GM12878 (cell line): ENCODE measurements at regions not wholly inside any gene's neighbourhood (a gene's known extent, or its start where the extent isn't known, plus 50 kb on each side); places are given as distances from the start of the nearest gene placed in this dataset.

Experiments used
- ATAC-seq: fragments of 200-7000 bp; cut with Tn5 transposase; 3 replicates; pipeline ENCODE4 v1.9.1; 2020; ENCODE audit warnings: mild to moderate bottlenecking, moderate library complexity
- BruUV-seq: library from RNA; stranded (reverse); fragments of 400-500 nt; replicated peaks from 2 replicates; lab custom pipeline; 2021; lab: Mats Ljungman, UMichigan
- CTCF ChIA-PET: fragments of 300-600 bp; sonication (Branson Sonifier 250); formaldehyde crosslinking; extraction: SDS; loops from one replicate; lab custom pipeline; 2021; ENCODE audit warnings: inconsistent platforms; lab: Yijun Ruan, JAX
- POLR2A ChIA-PET: fragments of 350-600 bp; formaldehyde crosslinking; extraction: SDS; loops from one replicate; lab custom pipeline; 2021; ENCODE audit warnings: inconsistent platforms; lab: Charles Lee
- RAD21 ChIA-PET: fragments of 300-600 bp; sonication (Branson Sonifier 250); formaldehyde crosslinking; loops from one replicate; lab custom pipeline; 2023; ENCODE audit warnings: antibody characterized with exemption; ENCODE audit not compliant: unreplicated experiment; lab: Charles Lee
- SMC1A ChIA-PET: fragments of 300-600 bp; sonication (Branson Sonifier 250); formaldehyde crosslinking; loops from one replicate; lab custom pipeline; 2023; ENCODE audit not compliant: unreplicated experiment, uncharacterized antibody; lab: Charles Lee
- DNase-seq: peaks from one replicate; pipeline ENCODE4 v3.0.0-alpha.2; 2011; ENCODE audit warnings: low read depth, low spot score
- FAIRE-seq: peaks from 3 replicates; lab custom pipeline; 2011; peaks lifted over from hg19 to GRCh38; lab: Jason Lieb, UNC
- H2AFZ ChIP-seq: 2 replicates; pipeline ENCODE4 v1.6.0; 2011; ENCODE audit warnings: low read depth, low read length, control low read depth; ENCODE audit not compliant: control insufficient read depth
- H3K27ac ChIP-seq: 2 replicates; pipeline ENCODE4 v1.5.1; 2011; ENCODE audit warnings: control low read depth; ENCODE audit not compliant: control insufficient read depth, insufficient read depth
- H3K27me3 ChIP-seq, 2 experiments: replicated peaks in 1 of 2; 2 replicates each; pipeline versions ENCODE4 v1.6.0 to v1.6.1; 2011; ENCODE audit warnings: low read length in 1 of 2; ENCODE audit not compliant: control insufficient read depth in 2 of 2, insufficient read depth in 2 of 2
- H3K36me3 ChIP-seq, 2 experiments: 2 replicates each; pipeline ENCODE4 v1.5.1; 2011; ENCODE audit warnings: low read length in 1 of 2; ENCODE audit not compliant: control insufficient read depth in 2 of 2, insufficient read depth in 2 of 2
- H3K4me1 ChIP-seq: 2 replicates; pipeline ENCODE4 v1.6.1; 2011; ENCODE audit warnings: mild to moderate bottlenecking, low read length, moderate library complexity, mixed read lengths; ENCODE audit not compliant: control insufficient read depth, insufficient read depth
- H3K4me2 ChIP-seq: 2 replicates; pipeline ENCODE4 v1.6.0; 2011; ENCODE audit warnings: control low read depth; ENCODE audit not compliant: control insufficient read depth, insufficient read depth
- H3K4me3 ChIP-seq: fragments of 200-600 bp; sonication (generic); 2 replicates; pipeline ENCODE4 v1.5.1; 2016
- H3K79me2 ChIP-seq: 2 replicates; pipeline ENCODE4 v1.6.0; 2011; ENCODE audit warnings: low read length; ENCODE audit not compliant: control insufficient read depth, insufficient read depth
- H3K9ac ChIP-seq: 2 replicates; pipeline ENCODE4 v1.8.0; 2011; ENCODE audit warnings: low read length, control low read depth, mixed read lengths; ENCODE audit not compliant: control insufficient read depth, insufficient read depth
- H3K9me3 ChIP-seq: replicated peaks from 3 replicates; pipeline ENCODE4 v1.5.1; 2011; ENCODE audit warnings: mild to moderate bottlenecking, low read length; ENCODE audit not compliant: control insufficient read depth, insufficient read depth
- H4K20me1 ChIP-seq: 2 replicates; pipeline ENCODE4 v1.6.0; 2011; ENCODE audit not compliant: control insufficient read depth, insufficient read depth
- CREM ChIP-seq: IDR thresholded peaks from 2 replicates; pipeline ENCODE4 v1.6.1; 2014; ENCODE audit warnings: antibody characterized with exemption, low read depth
- E4F1 ChIP-seq: fragments of 450-650 bp; IDR thresholded peaks from 2 replicates; pipeline ENCODE4 v1.6.1; 2018; ENCODE audit warnings: borderline replicate concordance, mild to moderate bottlenecking; ENCODE audit not compliant: partially characterized antibody
- FOS ChIP-seq: IDR thresholded peaks from 3 replicates; pipeline ENCODE4 v1.6.1; 2011; ENCODE audit warnings: borderline replicate concordance; ENCODE audit not compliant: insufficient read length; ENCODE audit errors: extremely low read depth
- FOXM1 ChIP-seq: IDR thresholded peaks from 2 replicates; pipeline ENCODE4 v1.6.1; 2012; ENCODE audit warnings: low read depth, mild to moderate bottlenecking, inconsistent platforms, low read length, moderate library complexity
- MYB ChIP-seq: fragments of 150-350 bp; IDR thresholded peaks from 2 replicates; pipeline ENCODE4 v1.6.1; 2014; ENCODE audit warnings: mild to moderate bottlenecking, low read depth, low read length, borderline replicate concordance
- RBBP5 ChIP-seq: fragments of 200-600 bp; sonication (generic); conservative IDR thresholded peaks from 2 replicates; pipeline ENCODE4 v1.6.1; 2016
- SREBF2 ChIP-seq: IDR thresholded peaks from 2 replicates; pipeline ENCODE4 v1.6.1; 2012; ENCODE audit warnings: mild to moderate bottlenecking, low read length
- WGBS: methylation state at CpG from one replicate; pipeline ENCODE4 v1.1.6; 2016; ENCODE audit warnings: low lambda C conversion rate; ENCODE audit not compliant: insufficient replicate concordance, insufficient coverage; ENCODE audit errors: missing lambda C conversion rate; 5-methylcytosine and 5-hydroxymethylcytosine counted together
- in situ Hi-C: fragments of 300-500 bp; cut with MboI; formaldehyde crosslinking; loops from 9 replicates; pipeline ENCODE4 v1.14.3; 2018; ENCODE audit warnings: mixed read lengths
- intact Hi-C: fragments of 100-400 bp; cut with micrococcal nuclease; formaldehyde crosslinking; loops from one replicate; pipeline ENCODE4 v1.14.2; 2022; ENCODE audit not compliant: unreplicated experiment

- TF ChIP-seq E4F1: no peak
- TF ChIP-seq, all 136 proteins: peak for 0
These were observed 429.4 kb upstream of the TMTC1 start (continued) for GRCh38 chr12:30213166-30213565.

GRCh38 chr12:30211743-30212142 is 428.0 kb upstream of the TMTC1 start:
- no peak overlapping the region for H3K4me2 ChIP-seq
- WGBS: 21% methylated on average over 3 of the region's 3 CpGs
- no peak overlapping the region for H3K27ac ChIP-seq
- no peaks in the 10 kb centered on the region for H3K4me1 ChIP-seq
- no peak overlapping the region for H2AFZ ChIP-seq
- CTCF ChIA-PET: no interaction called here
- intact Hi-C loops: no loop called here
- H3K27me3 ChIP-seq: no peaks in the 10 kb centered on the region
- H4K20me1 ChIP-seq: no peaks in the 10 kb centered on the region
- BruUV-seq: no TSS peak
- no peak overlapping the region for H3K4me3 ChIP-seq
- TF ChIP-seq FOXM1: no peak
- no peak for TF ChIP-seq RBBP5
- TF ChIP-seq CREM: no peak
- no peak for TF ChIP-seq SREBF2
- no peak for TF ChIP-seq FOS
- no peak for TF ChIP-seq MYB
- H3K79me2 ChIP-seq: no peaks in the 10 kb centered on the region
- H3K9me3 ChIP-seq: no peaks in the 10 kb centered on the region
- in situ Hi-C loops: no loop called here
- RAD21 ChIA-PET: no interaction called here
- POLR2A ChIA-PET: no interaction called here
- no peak for DNase-seq
- SMC1A ChIA-PET: no interaction called here
- no peak overlapping the region for H3K9ac ChIP-seq
- H3K36me3 ChIP-seq: no peaks in the 10 kb centered on the region
- no peak for FAIRE-seq
- no peak for ATAC-seq
